GM23338 (cell line): ENCODE measurements at regions not wholly inside any gene's neighbourhood (a gene's known extent, or its start where the extent isn't known, plus 50 kb on each side); places are given as distances from the start of the nearest gene placed in this dataset.
A peak's percentile ranks its signal among the peaks of the same experiment; 100 is the strongest.

Experiments used
- ATAC-seq: fragments of 200-7000 bp; cut with Tn5 transposase; 3 replicates; pipeline ENCODE4 v1.9.1; 2020
- DNase-seq: peaks from one replicate; pipeline ENCODE4 v3.0.0-alpha.2; 2015; ENCODE audit warnings: low spot score
- H2AFZ ChIP-seq: fragments of 200-600 bp; sonication (generic); 2 replicates; pipeline ENCODE4 v1.8.0; 2016; ENCODE audit warnings: antibody characterized with exemption, mild to moderate bottlenecking, moderate library complexity
- H3F3A ChIP-seq: fragments of 200-600 bp; sonication (generic); replicated peaks from 2 replicates; pipeline ENCODE4 v1.8.0; 2017; ENCODE audit warnings: antibody characterized with exemption, mixed run types, low read depth
- H3K27ac ChIP-seq: fragments of 200-600 bp; sonication (generic); 2 replicates; pipeline ENCODE4 v1.6.1; 2016; ENCODE audit warnings: low read depth
- H3K27me3 ChIP-seq: fragments of 200-600 bp; sonication (generic); 2 replicates; pipeline ENCODE4 v1.8.0; 2016; ENCODE audit warnings: mild to moderate bottlenecking, mixed run types, moderate library complexity; ENCODE audit not compliant: insufficient read depth
- H3K36me3 ChIP-seq: fragments of 200-600 bp; sonication (generic); 2 replicates; pipeline ENCODE4 v1.8.0; 2016; ENCODE audit warnings: mild to moderate bottlenecking; ENCODE audit not compliant: insufficient read depth
- H3K4me1 ChIP-seq: fragments of 200-600 bp; sonication (generic); 2 replicates; pipeline ENCODE4 v1.8.0; 2016; ENCODE audit warnings: mild to moderate bottlenecking, moderate library complexity; ENCODE audit not compliant: insufficient read depth
- H3K4me2 ChIP-seq: fragments of 200-600 bp; sonication (generic); 2 replicates; pipeline ENCODE4 v1.7.1; 2017; ENCODE audit warnings: mixed run types
- H3K4me3 ChIP-seq: fragments of 200-600 bp; sonication (generic); 2 replicates; pipeline ENCODE4 v1.6.1; 2016; ENCODE audit warnings: mixed run types
- H3K79me2 ChIP-seq: fragments of 200-600 bp; sonication (generic); replicated peaks from 2 replicates; pipeline ENCODE4 v1.8.0; 2017; ENCODE audit warnings: mild to moderate bottlenecking; ENCODE audit not compliant: insufficient read depth
- H3K9me2 ChIP-seq: fragments of 200-600 bp; sonication (generic); 2 replicates; pipeline ENCODE4 v1.8.0; 2017; ENCODE audit not compliant: insufficient read depth
- H4K20me1 ChIP-seq: fragments of 200-600 bp; sonication (generic); replicated peaks from 2 replicates; pipeline ENCODE4 v1.8.0; 2017; ENCODE audit warnings: mild to moderate bottlenecking; ENCODE audit not compliant: insufficient read depth
- H3K27ac Mint-ChIP-seq: 2 replicates; pipeline ENCODE4 v1.8.0; 2020; ENCODE audit warnings: inconsistent platforms, mild to moderate bottlenecking, moderate library complexity, mixed read lengths
- H3K27me3 Mint-ChIP-seq: 3 replicates; pipeline ENCODE4 v1.8.0; 2022; ENCODE audit warnings: low read depth, mild to moderate bottlenecking, moderate library complexity, mixed read lengths, inconsistent platforms; ENCODE audit not compliant: insufficient read depth, poor library complexity
- H3K36me3 Mint-ChIP-seq: 3 replicates; pipeline ENCODE4 v1.8.0; 2021; ENCODE audit warnings: low read depth, mild to moderate bottlenecking, inconsistent platforms, moderate library complexity, mixed read lengths
- H3K4me1 Mint-ChIP-seq: 3 replicates; pipeline ENCODE4 v1.8.0; 2020; ENCODE audit warnings: mild to moderate bottlenecking, inconsistent platforms, mixed read lengths
- H3K4me3 Mint-ChIP-seq: 3 replicates; pipeline ENCODE4 v1.8.0; 2021; ENCODE audit warnings: moderate library complexity, mild to moderate bottlenecking, inconsistent platforms, mixed read lengths
- H3K9me3 Mint-ChIP-seq: 3 replicates; pipeline ENCODE4 v1.8.0; 2020; ENCODE audit warnings: moderate library complexity, mild to moderate bottlenecking, inconsistent platforms, mixed read lengths
- CREB1 ChIP-seq: fragments of 250-450 bp; sonication (Bioruptor Pico); IDR thresholded peaks from 2 replicates; pipeline ENCODE4 v1.5.0; 2020; ENCODE audit warnings: low read depth, mild to moderate bottlenecking, moderate library complexity
- ETS1 ChIP-seq: IDR thresholded peaks from 2 replicates; pipeline ENCODE4 v1.6.1; 2016; ENCODE audit warnings: antibody characterized with exemption
- EZH2 ChIP-seq: fragments of 200-600 bp; sonication (generic); IDR thresholded peaks from one replicate; pipeline ENCODE4 v1.8.0; 2017; ENCODE audit warnings: antibody characterized with exemption, mild to moderate bottlenecking, low read depth; ENCODE audit not compliant: unreplicated experiment
- EZH2phosphoT487 ChIP-seq: fragments of 200-600 bp; sonication (generic); IDR thresholded peaks from one replicate; pipeline ENCODE4 v1.8.1; 2018; ENCODE audit warnings: antibody characterized with exemption; ENCODE audit not compliant: unreplicated experiment
- NANOG ChIP-seq: IDR thresholded peaks from 2 replicates; pipeline ENCODE4 v1.6.1; 2016; ENCODE audit warnings: antibody characterized with exemption, borderline replicate concordance
- POLR2AphosphoS5 ChIP-seq: IDR thresholded peaks from 2 replicates; pipeline ENCODE4 v1.6.1; 2016; ENCODE audit warnings: antibody characterized with exemption, low read depth
- REST ChIP-seq: IDR thresholded peaks from one replicate; pipeline ENCODE4 v1.6.1; 2018; ENCODE audit warnings: antibody characterized with exemption; ENCODE audit not compliant: unreplicated experiment
- STAT1 ChIP-seq: IDR thresholded peaks from one replicate; pipeline ENCODE4 v1.6.1; 2016; ENCODE audit warnings: antibody characterized with exemption; ENCODE audit not compliant: unreplicated experiment
- ZNF331 ChIP-seq: fragments of 250-450 bp; sonication (Bioruptor Pico); IDR thresholded peaks from 2 replicates; pipeline ENCODE4 v1.5.0; 2020; ENCODE audit warnings: low read depth, mild to moderate bottlenecking, moderate library complexity
- ZNF462 ChIP-seq: fragments of 250-450 bp; sonication (Bioruptor Pico); IDR thresholded peaks from 2 replicates; pipeline ENCODE4 v1.5.0; 2020; ENCODE audit warnings: mild to moderate bottlenecking, moderate library complexity

GRCh38 chr13:107244241-107244640, 676.3 kb upstream of the ARGLU1 start (continued):
- TF ChIP-seq ZNF462 (no peak), ZNF331 (CRISPR knock-in tag) (no peak), EZH2 (no peak)

GRCh38 chr13:107242138-107242537, 674.2 kb upstream of the ARGLU1 start:
- H3K4me1 Mint-ChIP-seq = peaks cover 10% of the 10 kb centered on the region
- Histone ChIP-seq H3K4me1 (no peaks in the 10 kb centered on the region), H2AFZ (no peak overlapping the region), H3K4me3 (no peak overlapping the region), H3K79me2 (no peaks in the 10 kb centered on the region), H3K27me3 (no peaks in the 10 kb centered on the region), H3K27ac (no peak overlapping the region), H3K4me2 (no peak overlapping the region), H3K9me2 (0 out of 2 replicates have a peak, but pooled peaks cover 3% of the 10 kb centered on the region), H4K20me1 (no peaks in the 10 kb centered on the region; the same call in 1 of the 2 replicates), H3F3A (no peaks in the 10 kb centered on the region), H3K36me3 (no peaks in the 10 kb centered on the region)
- H3K4me3 Mint-ChIP-seq = no peak overlapping the region
- no peaks in the 10 kb centered on the region for H3K36me3 Mint-ChIP-seq
- H3K27me3 Mint-ChIP-seq = peaks cover 5% of the 10 kb centered on the region
- TF ChIP-seq EZH2 = no peak
- no peak for TF ChIP-seq REST
- no peak for TF ChIP-seq ZNF331 (CRISPR knock-in tag)
- no peak for TF ChIP-seq STAT1
- TF ChIP-seq ETS1 = no peak
- TF ChIP-seq NANOG = no peak
- no peak for TF ChIP-seq EZH2phosphoT487
- TF ChIP-seq CREB1 = no peak
- no peak for TF ChIP-seq POLR2AphosphoS5
- DNase-seq = no peak
- ATAC-seq = peak; percentile 53
- H3K9me3 Mint-ChIP-seq = no peaks in the 10 kb centered on the region
- H3K27ac Mint-ChIP-seq = peak overlapping the region; percentile 47; the same call in 1 of the 2 replicates
